ENCODE measurements at regions not wholly inside any gene's neighbourhood (a gene's known extent, or its start where the extent isn't known, plus 50 kb on each side); places are given as distances from the start of the nearest gene placed in this dataset.

DNA sequence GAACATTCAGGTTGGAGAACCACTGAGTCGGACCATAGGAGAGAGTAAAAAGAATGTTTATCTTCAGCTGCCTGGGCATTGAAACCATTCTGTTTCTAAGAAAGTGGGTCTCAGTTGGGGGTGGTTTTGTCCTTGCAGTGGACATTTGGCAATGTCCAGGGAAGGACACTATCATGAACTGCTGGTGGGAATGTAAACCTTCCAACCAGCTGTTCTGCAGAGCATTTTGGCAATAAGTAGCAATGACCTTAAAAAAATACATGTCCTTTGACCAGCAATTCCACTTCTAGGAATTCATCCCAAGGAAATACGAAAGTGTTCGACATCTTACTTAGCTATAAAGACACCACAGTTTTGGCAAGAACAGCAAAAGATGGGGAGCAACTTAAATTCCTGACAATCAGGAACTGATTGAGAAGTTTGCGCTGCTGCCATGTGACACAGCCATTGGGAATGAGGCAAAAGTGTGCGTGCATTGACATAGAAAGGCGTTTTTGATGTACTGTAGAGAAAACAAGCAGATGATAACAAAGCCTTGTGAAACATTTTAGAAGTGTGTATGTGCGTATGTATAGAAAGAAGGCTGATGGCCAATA, 82.9 kb upstream of the MAP1LC3B2 start:
- no peak overlapping the region for H3K4me3 ChIP-seq (ENCODE audit: low read depth, low read length)
- DNase-seq (ENCODE audit: low read depth, low spot score), result no peak
- TF ChIP-seq, protein P1, sequence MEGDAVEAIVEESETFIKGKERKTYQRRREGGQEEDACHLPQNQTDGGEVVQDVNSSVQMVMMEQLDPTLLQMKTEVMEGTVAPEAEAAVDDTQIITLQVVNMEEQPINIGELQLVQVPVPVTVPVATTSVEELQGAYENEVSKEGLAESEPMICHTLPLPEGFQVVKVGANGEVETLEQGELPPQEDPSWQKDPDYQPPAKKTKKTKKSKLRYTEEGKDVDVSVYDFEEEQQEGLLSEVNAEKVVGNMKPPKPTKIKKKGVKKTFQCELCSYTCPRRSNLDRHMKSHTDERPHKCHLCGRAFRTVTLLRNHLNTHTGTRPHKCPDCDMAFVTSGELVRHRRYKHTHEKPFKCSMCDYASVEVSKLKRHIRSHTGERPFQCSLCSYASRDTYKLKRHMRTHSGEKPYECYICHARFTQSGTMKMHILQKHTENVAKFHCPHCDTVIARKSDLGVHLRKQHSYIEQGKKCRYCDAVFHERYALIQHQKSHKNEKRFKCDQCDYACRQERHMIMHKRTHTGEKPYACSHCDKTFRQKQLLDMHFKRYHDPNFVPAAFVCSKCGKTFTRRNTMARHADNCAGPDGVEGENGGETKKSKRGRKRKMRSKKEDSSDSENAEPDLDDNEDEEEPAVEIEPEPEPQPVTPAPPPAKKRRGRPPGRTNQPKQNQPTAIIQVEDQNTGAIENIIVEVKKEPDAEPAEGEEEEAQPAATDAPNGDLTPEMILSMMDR (IDR thresholded peaks at IDR 0.05; ENCODE audit: low read depth, low read length), result no peak
- in situ Hi-C loops (cut with HindIII; ENCODE audit: low sequenced_read_pairs), result no loop called here

GRCh38 chr12:116478243-116478773, 80.9 kb upstream of the MAP1LC3B2 start:
- TF ChIP-seq, protein P1 (IDR thresholded peaks at IDR 0.05; ENCODE audit: low read depth, low read length), result no peak
- H3K4me3 ChIP-seq (ENCODE audit: low read depth, low read length), result no peak overlapping the region
- DNase-seq (ENCODE audit: low read depth, low spot score), result no peak
- in situ Hi-C loops (cut with HindIII; ENCODE audit: low sequenced_read_pairs), result no loop called here

GRCh38 chr12:116480210-116480810, 78.9 kb upstream of the MAP1LC3B2 start:
- no peak for DNase-seq (ENCODE audit: low read depth, low spot score)
- TF ChIP-seq, protein P1 (IDR thresholded peaks at IDR 0.05; ENCODE audit: low read depth, low read length), result no peak
- no peak overlapping the region for H3K4me3 ChIP-seq (ENCODE audit: low read depth, low read length)
- in situ Hi-C loops (cut with HindIII; ENCODE audit: low sequenced_read_pairs), result no loop called here

- TF ChIP-seq, protein P1 (IDR thresholded peaks at IDR 0.05; ENCODE audit: low read depth, low read length), result no peak
- in situ Hi-C loops (cut with HindIII; ENCODE audit: low sequenced_read_pairs), result no loop called here
- H3K4me3 ChIP-seq (ENCODE audit: low read depth, low read length), result no peak overlapping the region
- no peak for DNase-seq (ENCODE audit: low read depth, low spot score)
Observed at GRCh38 chr12:116481726-116482125, 77.5 kb upstream of the MAP1LC3B2 start.

DNA sequence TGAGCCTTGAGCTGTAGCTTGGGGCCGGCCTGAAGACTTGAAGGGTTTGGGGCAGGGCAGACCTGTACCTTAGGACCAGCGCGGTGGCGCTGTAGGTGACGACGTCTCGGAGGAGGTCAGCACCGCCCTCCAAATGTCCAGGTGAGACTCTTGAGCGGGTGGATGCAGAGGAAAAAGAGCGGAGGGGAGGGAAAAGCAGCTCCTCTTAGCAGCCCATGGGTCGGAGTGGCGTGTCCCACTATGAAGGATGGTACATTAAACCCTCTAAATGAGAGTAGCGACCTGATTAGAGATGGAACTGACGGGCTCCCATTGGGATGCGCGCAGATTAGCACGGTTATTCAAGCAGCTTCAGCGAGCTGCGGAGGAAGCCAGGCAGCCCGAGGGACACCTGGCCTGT, 77.0 kb upstream of the MAP1LC3B2 start:
- no peak overlapping the region for H3K4me3 ChIP-seq (ENCODE audit: low read depth, low read length)
- TF ChIP-seq, protein P1 (IDR thresholded peaks at IDR 0.05; ENCODE audit: low read depth, low read length), result no peak
- DNase-seq (ENCODE audit: low read depth, low spot score), result no peak
- in situ Hi-C loops (cut with HindIII; ENCODE audit: low sequenced_read_pairs), result no loop called here

DNA sequence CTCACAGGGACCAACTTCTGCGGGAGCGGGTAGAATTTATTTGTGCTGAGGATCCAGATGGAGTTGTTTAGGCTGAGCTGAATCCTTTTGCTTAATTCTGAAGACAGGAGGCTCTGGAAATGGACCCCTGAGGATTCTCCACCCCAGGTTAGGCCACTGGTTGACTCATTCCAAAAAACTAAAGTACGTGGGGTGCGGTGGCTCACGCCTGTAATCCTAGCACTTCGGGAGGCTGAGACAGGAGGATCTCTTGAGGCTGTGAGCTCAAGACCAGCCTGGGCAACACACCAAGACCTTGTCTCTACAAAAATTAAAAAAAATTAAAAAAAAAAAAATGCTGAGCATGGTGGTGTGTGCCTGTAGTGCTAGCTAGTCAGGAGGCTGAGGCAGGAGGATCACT, 76.3 kb upstream of the MAP1LC3B2 start:
- TF ChIP-seq, protein P1 (IDR thresholded peaks at IDR 0.05; ENCODE audit: low read depth, low read length), result no peak
- no peak for DNase-seq (ENCODE audit: low read depth, low spot score)
- H3K4me3 ChIP-seq (ENCODE audit: low read depth, low read length), result no peak overlapping the region
- in situ Hi-C loops (cut with HindIII; ENCODE audit: low sequenced_read_pairs), result no loop called here

Data from astrocyte of the spinal cord (primary cell).